GM12891 (cell line): ENCODE measurements at regions not wholly inside any gene's neighbourhood (a gene's known extent, or its start where the extent isn't known, plus 50 kb on each side); places are given as distances from the start of the nearest gene placed in this dataset.
"Not testable (repeated sequence)": the region's sequence is repeated elsewhere in the genome, so short reads cannot be mapped to it uniquely, and the experiment has no call there.

Experiments used
- DNase-seq: peaks from one replicate; pipeline ENCODE4 v3.0.0; 2011; ENCODE audit warnings: low spot score; ENCODE audit not compliant: insufficient read length
- FAIRE-seq: peaks from 2 replicates; lab custom pipeline; 2011; peaks lifted over from hg19 to GRCh38; lab: Jason Lieb, UNC
- PAX5 ChIP-seq: IDR thresholded peaks from 2 replicates; pipeline ENCODE4 v1.6.1; 2011; ENCODE audit warnings: low read length, moderate library complexity, mild to moderate bottlenecking; ENCODE audit not compliant: insufficient read depth, severe bottlenecking
- POLR2A ChIP-seq: IDR thresholded peaks from 2 replicates; pipeline ENCODE4 v1.6.1; 2011; ENCODE audit warnings: low read depth, low read length, control low read depth
- POLR2AphosphoS5 ChIP-seq: IDR thresholded peaks from 2 replicates; pipeline ENCODE4 v1.6.1; 2011; ENCODE audit warnings: low read depth, low read length, control low read depth
- POU2F2 ChIP-seq: IDR thresholded peaks from 2 replicates; pipeline ENCODE4 v1.6.1; 2011; ENCODE audit warnings: low read depth, mild to moderate bottlenecking, control low read depth, low read length, moderate library complexity
- SPI1 ChIP-seq: IDR thresholded peaks from 2 replicates; pipeline ENCODE4 v1.6.1; 2011; ENCODE audit warnings: low read depth, low read length, control low read depth
- TAF1 ChIP-seq: IDR thresholded peaks from 2 replicates; pipeline ENCODE4 v1.6.1; 2011; ENCODE audit warnings: low read depth, low read length, control low read depth

GRCh38 chr1:186255266-186255665 is 119.8 kb downstream of the TPR start:
- no peak for FAIRE-seq
- TF ChIP-seq POU2F2 (no peak), SPI1 (no peak), TAF1 (no peak)
- no peak for DNase-seq

GRCh38 chr1:186250529-186250928 is 124.5 kb downstream of the TPR start:
- DNase-seq (no peak), FAIRE-seq (peak; percentile 48)
- TF ChIP-seq POLR2AphosphoS5 = no peak
- TF ChIP-seq SPI1 = no peak
- no peak for TF ChIP-seq POU2F2
- TF ChIP-seq TAF1 = no peak
- no peak for TF ChIP-seq POLR2A
- no peak for TF ChIP-seq PAX5

GRCh38 chr1:186248608-186249007 is 126.4 kb downstream of the TPR start:
- FAIRE-seq = not testable (repeated sequence)

GRCh38 chr1:186244825-186245224 is 130.2 kb downstream of the TPR start:
- DNase-seq (no peak), FAIRE-seq (no peak)
- no peak for TF ChIP-seq TAF1
- no peak for TF ChIP-seq PAX5
- TF ChIP-seq POU2F2 = no peak
- no peak for TF ChIP-seq POLR2A
- no peak for TF ChIP-seq SPI1
- TF ChIP-seq POLR2AphosphoS5 = no peak

More at GRCh38 chr1:186248608-186249007, 126.4 kb downstream of the TPR start:
- not testable (repeated sequence) for DNase-seq
